HEK293 (cell line): ENCODE measurements at regions not wholly inside any gene's neighbourhood (a gene's known extent, or its start where the extent isn't known, plus 50 kb on each side); places are given as distances from the start of the nearest gene placed in this dataset.

ENCODE experiments used
- CTCF ChIA-PET: fragments of 350-600 bp; formaldehyde crosslinking; extraction: SDS; loops from one replicate; lab custom pipeline; 2021; ENCODE audit warnings: antibody characterized with exemption; lab: Yijun Ruan, JAX
- POLR2A ChIA-PET: fragments of 300-600 bp; formaldehyde crosslinking; extraction: SDS; loops from one replicate; lab custom pipeline; 2020; ENCODE audit warnings: antibody characterized with exemption, inconsistent platforms; lab: Yijun Ruan, JAX
- H3K27ac ChIP-seq: fragments of 200-500 bp; sonication (Bioruptor generic); 2 replicates; pipeline ENCODE4 v1.5.1; 2014; ENCODE audit warnings: low read depth, low read length, control low read depth, inconsistent platforms; ENCODE audit errors: extremely low read depth
- H3K36me3 ChIP-seq, 2 experiments: fragments of 200-500 bp in 1 of 2; sonication (Bioruptor generic) in 1 of 2; 1 replicate in 1 of 2; 2 replicates in 1 of 2; pipeline ENCODE4 v1.5.1; 2014 to 2017; ENCODE audit warnings: inconsistent platforms in 2 of 2, low read length in 2 of 2; ENCODE audit not compliant: control insufficient read depth in 2 of 2, insufficient read depth in 1 of 2
- H3K4me1 ChIP-seq: fragments of 200-500 bp; sonication (Bioruptor generic); 2 replicates; pipeline ENCODE4 v1.5.1; 2014; ENCODE audit warnings: mild to moderate bottlenecking, low read length, inconsistent platforms; ENCODE audit not compliant: control insufficient read depth, insufficient read depth
- H3K4me3 ChIP-seq: 2 replicates; pipeline ENCODE4 v1.5.1; 2011; ENCODE audit warnings: low read depth, mild to moderate bottlenecking, control low read depth, low read length, moderate library complexity
- H3K9me3 ChIP-seq: fragments of 200-500 bp; sonication (Bioruptor generic); 2 replicates; pipeline ENCODE4 v1.5.1; 2014; ENCODE audit warnings: low read depth, low read length, inconsistent platforms; ENCODE audit not compliant: control insufficient read depth, insufficient read depth
- GLI2 ChIP-seq: fragments of 450-650 bp; formaldehyde crosslinking; IDR thresholded peaks from 2 replicates; pipeline ENCODE4; 2017; ENCODE audit warnings: missing biosample characterization, missing genetic modification characterization, low read depth, borderline replicate concordance
- PATZ1 ChIP-seq: fragments of 450-650 bp; formaldehyde crosslinking; IDR thresholded peaks from 2 replicates; pipeline ENCODE4 v1.5.1; 2016; ENCODE audit warnings: missing biosample characterization, missing genetic modification characterization
- PRDM1 ChIP-seq: fragments of 450-650 bp; formaldehyde crosslinking; IDR thresholded peaks from 2 replicates; pipeline ENCODE4; 2016; ENCODE audit warnings: missing biosample characterization, missing genetic modification characterization
- RBAK ChIP-seq: fragments of 450-650 bp; formaldehyde crosslinking; IDR thresholded peaks from 2 replicates; pipeline ENCODE4 v1.5.1; 2016; ENCODE audit warnings: missing biosample characterization, missing genetic modification characterization
- SALL2 ChIP-seq: fragments of 450-650 bp; formaldehyde crosslinking; IDR thresholded peaks from 2 replicates; pipeline ENCODE4 v1.5.0; 2017; ENCODE audit warnings: missing biosample characterization, mild to moderate bottlenecking, missing genetic modification characterization, borderline replicate concordance
- SP2 ChIP-seq: fragments of 450-650 bp; formaldehyde crosslinking; IDR thresholded peaks from 2 replicates; pipeline ENCODE4 v1.5.1; 2016; ENCODE audit warnings: missing biosample characterization, missing genetic modification characterization
- SP7 ChIP-seq: fragments of 450-650 bp; formaldehyde crosslinking; IDR thresholded peaks from 2 replicates; pipeline ENCODE4 v1.5.1; 2016; ENCODE audit warnings: missing biosample characterization, missing genetic modification characterization
- ZBTB1 ChIP-seq: fragments of 450-650 bp; formaldehyde crosslinking; IDR thresholded peaks from 2 replicates; pipeline ENCODE4 v1.5.1; 2016; ENCODE audit warnings: missing biosample characterization, missing genetic modification characterization
- ZFP41 ChIP-seq: fragments of 450-650 bp; formaldehyde crosslinking; IDR thresholded peaks from 2 replicates; pipeline ENCODE4 v1.5.1; 2016; ENCODE audit warnings: missing biosample characterization, missing genetic modification characterization, borderline replicate concordance
- ZIC2 ChIP-seq: fragments of 450-650 bp; formaldehyde crosslinking; IDR thresholded peaks from 2 replicates; pipeline ENCODE4 v1.5.1; 2016; ENCODE audit warnings: missing biosample characterization, missing genetic modification characterization
- ZNF221 ChIP-seq: fragments of 450-650 bp; formaldehyde crosslinking; IDR thresholded peaks from 2 replicates; pipeline ENCODE4 v1.5.1; 2017; ENCODE audit warnings: missing biosample characterization, missing genetic modification characterization, borderline replicate concordance
- ZNF23 ChIP-seq: fragments of 450-650 bp; formaldehyde crosslinking; IDR thresholded peaks from 2 replicates; pipeline ENCODE4 v1.5.1; 2016; ENCODE audit warnings: missing biosample characterization, missing genetic modification characterization, borderline replicate concordance
- ZNF302 ChIP-seq: fragments of 450-650 bp; formaldehyde crosslinking; IDR thresholded peaks from 2 replicates; pipeline ENCODE4 v1.5.1; 2016; ENCODE audit warnings: missing biosample characterization, missing genetic modification characterization, low read depth
- ZNF514 ChIP-seq: fragments of 450-650 bp; formaldehyde crosslinking; IDR thresholded peaks from 2 replicates; pipeline ENCODE4 v1.5.1; 2016; ENCODE audit warnings: missing biosample characterization, missing genetic modification characterization
- ZNF548 ChIP-seq: fragments of 450-650 bp; formaldehyde crosslinking; IDR thresholded peaks from 2 replicates; pipeline ENCODE4 v1.5.1; 2016; ENCODE audit warnings: missing biosample characterization, missing genetic modification characterization
- ZNF571 ChIP-seq: fragments of 450-650 bp; formaldehyde crosslinking; IDR thresholded peaks from 2 replicates; pipeline ENCODE4 v1.5.0; 2017; ENCODE audit warnings: missing biosample characterization, missing genetic modification characterization
- ZNF626 ChIP-seq: fragments of 450-650 bp; sonication (Bioruptor Pico); formaldehyde crosslinking; IDR thresholded peaks from 2 replicates; pipeline ENCODE4 v1.5.1; 2018; ENCODE audit warnings: missing biosample characterization, missing genetic modification characterization, inconsistent platforms
- ZNF660 ChIP-seq: fragments of 450-650 bp; IDR thresholded peaks from 2 replicates; pipeline ENCODE4 v1.5.1; 2018; ENCODE audit warnings: missing biosample characterization, mild to moderate bottlenecking, missing genetic modification characterization
- ZNF692 ChIP-seq: fragments of 450-650 bp; formaldehyde crosslinking; IDR thresholded peaks from 2 replicates; pipeline ENCODE4 v1.5.1; 2016; ENCODE audit warnings: missing biosample characterization, missing genetic modification characterization
- ZNF747 ChIP-seq: fragments of 450-650 bp; formaldehyde crosslinking; IDR thresholded peaks from 2 replicates; pipeline ENCODE4 v1.5.1; 2016; ENCODE audit warnings: missing biosample characterization, missing genetic modification characterization
- ZNF768 ChIP-seq: fragments of 450-650 bp; formaldehyde crosslinking; IDR thresholded peaks from 2 replicates; pipeline ENCODE4 v1.5.1; 2018; ENCODE audit warnings: missing biosample characterization, mild to moderate bottlenecking, missing genetic modification characterization

DNA sequence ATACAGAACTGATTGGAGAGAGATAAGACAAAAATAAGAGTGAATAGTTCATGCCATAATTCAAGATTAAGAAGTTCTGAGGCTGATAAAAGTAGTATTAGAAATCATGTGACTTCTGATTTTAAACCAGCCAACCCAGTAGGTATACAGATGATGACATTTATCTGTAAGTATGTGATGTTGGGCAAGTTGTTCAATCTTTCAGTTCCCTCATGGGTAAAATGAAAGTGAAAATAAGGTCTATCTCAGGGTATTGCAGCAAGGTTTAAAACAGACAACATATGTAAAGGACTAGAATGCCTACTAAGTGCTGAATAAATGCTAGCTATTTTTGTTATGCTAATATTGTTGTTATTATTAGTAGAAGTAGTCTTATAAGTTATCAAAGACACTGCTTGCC, 1055.7 kb downstream of the NAALADL2 start:
- Histone ChIP-seq H3K4me3 (no peak overlapping the region), H3K36me3 (no peaks in the 10 kb centered on the region), H3K27ac (no peak overlapping the region), H3K9me3 (no peaks in the 10 kb centered on the region), H3K4me1 (no peaks in the 10 kb centered on the region)
- TF ChIP-seq ZNF692 = no peak
- no peak for TF ChIP-seq SP2 (tag by site-specific recombination)
- no peak for TF ChIP-seq ZNF768 (tag by site-specific recombination)
- TF ChIP-seq SP7 (tag by site-specific recombination) = no peak
- no peak for TF ChIP-seq ZIC2 (tag by site-specific recombination)
- no peak for TF ChIP-seq GLI2 (tag by site-specific recombination)
- no peak for TF ChIP-seq ZNF571 (tag by site-specific recombination)
- no peak for TF ChIP-seq ZNF23 (tag by site-specific recombination)
- TF ChIP-seq ZNF548 = no peak
- TF ChIP-seq ZBTB1 = no peak
- no peak for TF ChIP-seq ZNF221 (tag by site-specific recombination)
- no peak for TF ChIP-seq SALL2
- CTCF ChIA-PET = no interaction called here
- POLR2A ChIA-PET = no interaction called here

DNA sequence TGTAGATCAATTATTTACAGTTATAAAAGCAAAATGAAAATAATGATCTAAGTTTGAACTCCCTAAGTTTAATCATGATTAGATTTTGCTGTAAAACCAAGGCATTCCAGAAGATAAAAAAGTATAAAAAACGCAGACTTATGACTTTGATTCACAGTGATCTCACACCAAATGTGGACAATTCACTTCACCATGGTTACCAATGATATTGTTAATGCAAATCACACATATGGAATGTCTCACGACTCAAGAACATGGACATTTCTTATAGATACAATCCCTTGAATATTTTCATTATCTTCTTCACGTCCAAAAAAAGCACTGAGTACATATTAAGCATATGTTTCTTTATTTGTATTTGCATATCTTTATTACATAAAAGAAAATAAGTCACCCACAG, 1054.2 kb downstream of the NAALADL2 start:
- Histone ChIP-seq H3K9me3 (no peaks in the 10 kb centered on the region), H3K36me3 (no peaks in the 10 kb centered on the region), H3K27ac (no peak overlapping the region), H3K4me1 (no peaks in the 10 kb centered on the region), H3K4me3 (no peak overlapping the region)
- TF ChIP-seq ZFP41 = no peak
- no peak for TF ChIP-seq ZNF302 (tag by site-specific recombination)
- TF ChIP-seq ZNF514 (tag by site-specific recombination) = no peak
- TF ChIP-seq PRDM1 (tag by site-specific recombination) = no peak
- TF ChIP-seq RBAK (tag by site-specific recombination) = no peak
- TF ChIP-seq ZNF660 (tag by site-specific recombination) = no peak
- no peak for TF ChIP-seq PATZ1 (tag by site-specific recombination)
- ChIA-PET POLR2A (no interaction called here), CTCF (interaction anchor here (0.6 kb wide), 1 partner anchor 116 kb away, joined by 3 read pairs; no protein-coding TSS in a partner anchor)

GRCh38 chr3:175911937-175912336, 1052.8 kb downstream of the NAALADL2 start:
- no peak overlapping the region for H3K27ac ChIP-seq
- ChIA-PET POLR2A (no interaction called here), CTCF (no interaction called here)
- H3K4me3 ChIP-seq = no peak overlapping the region
- TF ChIP-seq ZNF626 (no peak), ZNF747 (tag by site-specific recombination) (no peak)
- no peaks in the 10 kb centered on the region for H3K9me3 ChIP-seq
- H3K4me1 ChIP-seq = no peaks in the 10 kb centered on the region
- H3K36me3 ChIP-seq = no peaks in the 10 kb centered on the region
